K562 (cell line): ENCODE measurements at regions not wholly inside any gene's neighbourhood (a gene's known extent, or its start where the extent isn't known, plus 50 kb on each side); places are given as distances from the start of the nearest gene placed in this dataset.

ENCODE experiments used
- ATAC-seq: fragments of 200-7000 bp; cut with Tn5 transposase; 3 replicates; pipeline ENCODE4 v1.9.1; 2020; ENCODE audit warnings: moderate library complexity
- BruUV-seq: library from RNA; stranded (reverse); fragments of 400-500 nt; replicated peaks from 2 replicates; lab custom pipeline; 2021; lab: Mats Ljungman, UMichigan
- CTCF ChIA-PET: fragments of 300-600 bp; formaldehyde crosslinking; extraction: SDS; loops from one replicate; lab custom pipeline; 2021; ENCODE audit warnings: low intra/inter-chr PET ratio; lab: Yijun Ruan, JAX
- POLR2A ChIA-PET: fragments of 300-600, 350-650 bp; sonication (Branson Sonifier 250); formaldehyde crosslinking; extraction: SDS; loops from one replicate; lab custom pipeline; 2021; ENCODE audit warnings: antibody characterized with exemption, inconsistent platforms; lab: Yijun Ruan, JAX
- DNase-seq, 4 experiments: peaks; one replicate each; pipeline versions ENCODE4 v3.0.0 to v3.0.0-alpha.2; 2011 to 2018; ENCODE audit warnings: low spot score in 3 of 4, mixed read lengths in 3 of 4; ENCODE audit errors: extremely low read depth in 1 of 4
- FAIRE-seq: peaks from 2 replicates; lab custom pipeline; 2011; peaks lifted over from hg19 to GRCh38; lab: Jason Lieb, UNC
- H2AFZ ChIP-seq: 2 replicates; pipeline ENCODE4 v1.6.0; 2011; ENCODE audit warnings: low read depth, low read length, control low read depth, inconsistent platforms
- H3K27ac ChIP-seq: fragments of 200-600 bp; 3 replicates; pipeline ENCODE4 v1.8.0; 2011; ENCODE audit warnings: low read depth, mild to moderate bottlenecking, control low read depth, inconsistent platforms, low read length, moderate library complexity, mixed read lengths; ENCODE audit errors: extremely low read depth
- H3K27me3 ChIP-seq, 2 experiments: fragments of 300-600 bp in 1 of 2; 2 replicates in 1 of 2; 3 replicates in 1 of 2; pipeline versions ENCODE4 v1.6.0 to v1.8.0; 2011; ENCODE audit warnings: inconsistent platforms in 2 of 2, low read length in 2 of 2, mild to moderate bottlenecking in 1 of 2, mixed read lengths in 1 of 2, moderate library complexity in 1 of 2; ENCODE audit not compliant: control insufficient read depth in 2 of 2, insufficient read depth in 2 of 2
- H3K36me3 ChIP-seq: fragments of 300-600 bp; 3 replicates; pipeline ENCODE4 v1.8.0; 2011; ENCODE audit warnings: mild to moderate bottlenecking, low read length, inconsistent platforms; ENCODE audit not compliant: control insufficient read depth, insufficient read depth
- H3K4me1 ChIP-seq, 2 experiments: fragments of 200-600 bp in 1 of 2; replicated peaks in 1 of 2; 2 replicates in 1 of 2; 3 replicates in 1 of 2; pipeline versions ENCODE4 v1.5.1 to v1.8.0; 2011; ENCODE audit warnings: inconsistent platforms in 2 of 2, low read length in 2 of 2, mild to moderate bottlenecking in 1 of 2, mixed read lengths in 1 of 2, moderate library complexity in 1 of 2; ENCODE audit not compliant: control insufficient read depth in 2 of 2, insufficient read depth in 2 of 2
- H3K4me2 ChIP-seq: 2 replicates; pipeline ENCODE4 v1.6.1; 2011; ENCODE audit warnings: low read length, control low read depth, inconsistent platforms, mixed read lengths; ENCODE audit not compliant: insufficient read depth
- H3K4me3 ChIP-seq: fragments of 200-600 bp; sonication (generic), shearing (Covaris generic); 2 replicates; pipeline ENCODE4 v1.5.1; 2016; ENCODE audit warnings: control low read depth, inconsistent platforms
- H3K79me2 ChIP-seq: fragments of 200-600 bp; 3 replicates; pipeline ENCODE4 v1.8.0; 2011; ENCODE audit warnings: low read length, inconsistent platforms; ENCODE audit not compliant: control insufficient read depth, insufficient read depth
- H3K9ac ChIP-seq, 2 experiments: 2 replicates each; pipeline versions ENCODE4 v1.6.0 to v1.6.1; 2011; ENCODE audit warnings: low read depth in 2 of 2, low read length in 2 of 2, control low read depth in 1 of 2, inconsistent platforms in 1 of 2, mild to moderate bottlenecking in 1 of 2, mixed read lengths in 1 of 2; ENCODE audit not compliant: insufficient read depth in 1 of 2
- H3K9me1 ChIP-seq: one replicate; pipeline ENCODE4 v1.6.0; 2011; ENCODE audit warnings: inconsistent platforms, mild to moderate bottlenecking, low read length, moderate library complexity; ENCODE audit not compliant: control insufficient read depth, insufficient read depth
- H3K9me3 ChIP-seq: replicated peaks from 2 replicates; pipeline ENCODE4 v1.5.1; 2011; ENCODE audit warnings: low read depth, low read length, inconsistent platforms; ENCODE audit not compliant: control insufficient read depth, insufficient read depth
- H4K20me1 ChIP-seq: replicated peaks from 2 replicates; pipeline ENCODE4 v1.6.1; 2011; ENCODE audit warnings: low read length, inconsistent platforms, mixed read lengths; ENCODE audit not compliant: control insufficient read depth, insufficient read depth
- CHD1 ChIP-seq: fragments of 200-600 bp; sonication (generic); IDR thresholded peaks from one replicate; pipeline ENCODE4 v1.6.1; 2012; ENCODE audit warnings: mild to moderate bottlenecking, moderate library complexity, low read length, inconsistent platforms
- CHD4 ChIP-seq: fragments of 200-600 bp; sonication (generic); IDR thresholded peaks from 3 replicates; pipeline ENCODE4 v1.6.1; 2012; ENCODE audit warnings: low read depth, mild to moderate bottlenecking, mixed read lengths, low read length, inconsistent platforms; ENCODE audit not compliant: insufficient read depth, insufficient replicate concordance, poor library complexity, severe bottlenecking
- E2F6 ChIP-seq, 2 experiments: IDR thresholded peaks; 2 replicates each; pipeline ENCODE4 v1.6.1; 2011; ENCODE audit warnings: borderline replicate concordance in 1 of 2, control low read depth in 1 of 2, low read depth in 1 of 2, low read length in 1 of 2, mild to moderate bottlenecking in 1 of 2, mixed read lengths in 1 of 2, moderate library complexity in 1 of 2; ENCODE audit not compliant: insufficient read depth in 1 of 2, insufficient read length in 1 of 2, poor library complexity in 1 of 2, severe bottlenecking in 1 of 2; ENCODE audit errors: extremely low read depth in 1 of 2
- KDM2B ChIP-seq: fragments of 250-450 bp; sonication (Bioruptor Pico); IDR thresholded peaks from 2 replicates; pipeline ENCODE4 v1.8.0; 2021; ENCODE audit warnings: mild to moderate bottlenecking, moderate library complexity
- RBFOX2 ChIP-seq: fragments of 200-400 bp; formaldehyde crosslinking; IDR thresholded peaks from 2 replicates; pipeline ENCODE4 v1.6.1; 2017; ENCODE audit warnings: low read depth, mild to moderate bottlenecking, low read length, moderate library complexity
- RERE ChIP-seq: sonication (generic); formaldehyde crosslinking; IDR thresholded peaks from 2 replicates; pipeline ENCODE4 v1.8.0; 2023; ENCODE audit warnings: missing genetic modification reagents, mild to moderate bottlenecking, borderline replicate concordance
- SNRNP70 ChIP-seq: fragments of 200-400 bp; formaldehyde crosslinking; optimal IDR thresholded peaks from 2 replicates; pipeline ENCODE3; 2017; ENCODE audit warnings: low read depth, low read length
- STAG1 ChIP-seq: sonication (generic); formaldehyde crosslinking; IDR thresholded peaks from 2 replicates; pipeline ENCODE4 v1.5.0; 2020; ENCODE audit warnings: missing genetic modification reagents, borderline replicate concordance
- TCFL5 ChIP-seq: fragments of 250-450 bp; sonication (Bioruptor Pico); conservative IDR thresholded peaks from 2 replicates; pipeline ENCODE4 v1.6.1; 2021; ENCODE audit warnings: mild to moderate bottlenecking, moderate library complexity, matching md5 sums
- WGBS: fragments of 100-300 bp; shearing (Covaris generic); methylation state at CpG from one replicate; pipeline ENCODE4 v1.1.6; 2016; ENCODE audit warnings: low coverage, mixed read lengths; ENCODE audit not compliant: insufficient coverage; ENCODE audit errors: missing lambda C conversion rate; 5-methylcytosine and 5-hydroxymethylcytosine counted together
- in situ Hi-C: fragments of 300-500 bp; cut with MboI; formaldehyde crosslinking; loops from 4 replicates; pipeline ENCODE4 v1.15.0; 2018; ENCODE audit warnings: inconsistent platforms, mixed read lengths
- intact Hi-C: fragments of 100-400 bp; cut with micrococcal nuclease; formaldehyde crosslinking; loops from 2 replicates; pipeline ENCODE4 v1.14.2; 2022

- 0% methylated on average over 5 of the region's 5 CpGs for WGBS
Measured at GRCh38 chr16:17557949-17558348, 87.2 kb upstream of the XYLT1 start.

GRCh38 chr16:17557480-17557879, 86.7 kb upstream of the XYLT1 start:
- Histone ChIP-seq H3K9ac (no peak overlapping the region), H3K27me3 (peaks cover 8 to 59% of the 10 kb centered on the region in 2 experiments; a peak in 3 of 5 replicates), H3K9me1 (no peaks in the 10 kb centered on the region), H2AFZ (no peak overlapping the region), H3K27ac (no peak overlapping the region), H4K20me1 (no peaks in the 10 kb centered on the region), H3K79me2 (no peaks in the 10 kb centered on the region), H3K36me3 (no peaks in the 10 kb centered on the region), H3K4me3 (no peak overlapping the region), H3K4me1 (no peaks in the 10 kb centered on the region), H3K9me3 (no peaks in the 10 kb centered on the region), H3K4me2 (no peak overlapping the region)
- in situ Hi-C loops: no loop called here
- 3% methylated on average over 10 of the region's 10 CpGs for WGBS
- BruUV-seq: no TSS peak
- ChIA-PET POLR2A (interaction anchor here (1.1 to 1.7 kb wide), 2 partner anchors 10 to 22 kb away, joined by 3 to 4 read pairs; no protein-coding TSS in a partner anchor), CTCF (no interaction called here)
- DNase-seq (no peak), ATAC-seq (no peak), FAIRE-seq (no peak)
- intact Hi-C loops: no loop called here
- TF ChIP-seq RBFOX2: no peak
- TF ChIP-seq KDM2B (CRISPR knock-in tag): no peak
- no peak for TF ChIP-seq SNRNP70
- TF ChIP-seq RERE (CRISPR knock-in tag): no peak
- no peak for TF ChIP-seq CHD4
- TF ChIP-seq STAG1 (CRISPR knock-in tag): no peak
- TF ChIP-seq E2F6 (IDR thresholded peaks at IDR 0.05; ENCODE audit: borderline replicate concordance in 1 of 2, extremely low read depth in 1 of 2, insufficient read depth in 1 of 2, insufficient read length in 1 of 2, low read depth in 1 of 2, low read length in 1 of 2, poor library complexity in 1 of 2, severe bottlenecking in 1 of 2): no peak
- no peak for TF ChIP-seq CHD1

More at GRCh38 chr16:17557949-17558348, 87.2 kb upstream of the XYLT1 start:
- no peak for ATAC-seq
- no peak overlapping the region for H2AFZ ChIP-seq
- no peak overlapping the region for H3K4me2 ChIP-seq
- H3K9ac ChIP-seq: no peak overlapping the region
- H3K9me1 ChIP-seq: no peaks in the 10 kb centered on the region
- in situ Hi-C loops (no loop called here), intact Hi-C loops (no loop called here)
- no peak overlapping the region for H3K27ac ChIP-seq
- H4K20me1 ChIP-seq: no peaks in the 10 kb centered on the region
- peaks cover 7 to 56% of the 10 kb centered on the region in 2 experiments; a peak in 3 of 5 replicates for H3K27me3 ChIP-seq
- no peaks in the 10 kb centered on the region for H3K4me1 ChIP-seq
- DNase-seq: no peak
- no peaks in the 10 kb centered on the region for H3K9me3 ChIP-seq
- CTCF ChIA-PET: no interaction called here
- no peaks in the 10 kb centered on the region for H3K79me2 ChIP-seq
- TF ChIP-seq TCFL5 (CRISPR knock-in tag): no peak
- H3K4me3 ChIP-seq: no peak overlapping the region
- no peaks in the 10 kb centered on the region for H3K36me3 ChIP-seq
- no peak for FAIRE-seq
- POLR2A ChIA-PET: interaction anchor here (1.7 kb wide), 1 partner anchor 21 kb away, joined by 4 read pairs; no protein-coding TSS in a partner anchor
- no TSS peak for BruUV-seq
